ENCODE measurements at regions not wholly inside any gene's neighbourhood (a gene's known extent, or its start where the extent isn't known, plus 50 kb on each side); places are given as distances from the start of the nearest gene placed in this dataset.

- TF ChIP-seq CTCF (IDR thresholded peaks at IDR 0.05): no peak
- TF ChIP-seq POLR2A (IDR thresholded peaks at IDR 0.05): no peak
Observed at GRCh38 chr1:104408268-104408667, 658.6 kb downstream of the AMY1C start.
